ENCODE measurements at regions not wholly inside any gene's neighbourhood (a gene's known extent, or its start where the extent isn't known, plus 50 kb on each side); places are given as distances from the start of the nearest gene placed in this dataset.

DNA sequence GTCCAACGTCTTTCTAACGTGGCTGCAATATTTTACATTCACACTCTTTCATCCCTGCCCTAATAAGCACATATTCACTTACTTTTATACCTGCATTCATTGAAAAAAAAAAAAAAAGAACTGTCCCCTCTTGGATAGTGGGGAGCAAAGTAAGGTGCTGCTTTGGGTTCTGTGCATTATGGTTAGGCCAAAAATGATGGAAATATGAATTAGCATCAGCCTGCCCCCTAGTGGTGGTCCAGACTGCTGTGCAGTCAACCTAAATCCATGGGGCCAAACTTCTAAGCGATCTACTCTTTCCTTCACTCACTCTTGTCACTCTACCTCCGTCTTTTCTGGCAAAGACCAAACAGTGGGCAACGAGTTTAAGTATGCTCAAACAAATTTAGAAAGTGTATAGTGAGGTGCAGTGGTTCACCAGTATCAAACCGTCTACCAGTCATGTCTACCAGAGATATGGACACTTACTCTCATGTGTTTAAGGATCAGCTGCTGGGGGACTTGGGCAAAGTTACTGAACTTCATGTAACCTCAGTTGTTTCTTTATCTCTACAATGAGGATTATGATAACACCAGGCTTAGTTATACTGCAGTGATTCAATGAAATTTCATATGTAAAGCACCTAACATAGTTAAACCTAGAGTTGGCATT, 61.5 kb upstream of the GRM7 start:
- Histone ChIP-seq H3K27ac (ENCODE audit: low read depth in 1 of 2, low read length in 2 of 2) (no peak overlapping the region), H3K4me1 (ENCODE audit: control insufficient read depth in 1 of 2, insufficient read depth in 2 of 2, low read length in 2 of 2) (no peaks in the 10 kb centered on the region), H3K9me3 (replicated peaks in 1 of 2; ENCODE audit: control insufficient read depth in 1 of 2, insufficient read depth in 1 of 2, low read length in 2 of 2) (no peaks in the 10 kb centered on the region), H3K27me3 (ENCODE audit: control insufficient read depth in 2 of 2, insufficient read depth in 2 of 2, low read length in 2 of 2) (no peaks in the 10 kb centered on the region), H3K36me3 (replicated peaks in 1 of 2; ENCODE audit: control insufficient read depth in 1 of 2, insufficient read depth in 2 of 2, low read length in 2 of 2) (no peaks in the 10 kb centered on the region), H4K20me1 (ENCODE audit: insufficient read depth, low read length) (no peaks in the 10 kb centered on the region), H3K4me3 (replicated peaks in 1 of 3; ENCODE audit: low read depth in 2 of 3, low read length in 3 of 3) (no peak overlapping the region), H3K4me2 (replicated peaks; ENCODE audit: extremely low read depth, low read length, poor library complexity, severe bottlenecking) (no peak overlapping the region), H2AFZ (ENCODE audit: insufficient read depth, low read depth, low read length, poor library complexity, severe bottlenecking) (no peak overlapping the region), H3K79me2 (ENCODE audit: insufficient read depth, low read length) (no peaks in the 10 kb centered on the region), H3K9ac (ENCODE audit: insufficient read depth, low read length, poor library complexity, severe bottlenecking) (no peak overlapping the region)
- Mint-ChIP-seq H3K36me3 (no peaks in the 10 kb centered on the region), H3K27ac (no peak overlapping the region), H3K4me1 (no peaks in the 10 kb centered on the region), H3K9me3 (peaks cover 0 to 1% (median 0%) of the 10 kb centered on the region in 7 donors), H3K4me3 (no peak overlapping the region), H3K27me3 (ENCODE audit: low read depth in 3 of 3) (peaks cover 0 to 2% (median 0%) of the 10 kb centered on the region in 3 donors)
- TF ChIP-seq, protein P1, sequence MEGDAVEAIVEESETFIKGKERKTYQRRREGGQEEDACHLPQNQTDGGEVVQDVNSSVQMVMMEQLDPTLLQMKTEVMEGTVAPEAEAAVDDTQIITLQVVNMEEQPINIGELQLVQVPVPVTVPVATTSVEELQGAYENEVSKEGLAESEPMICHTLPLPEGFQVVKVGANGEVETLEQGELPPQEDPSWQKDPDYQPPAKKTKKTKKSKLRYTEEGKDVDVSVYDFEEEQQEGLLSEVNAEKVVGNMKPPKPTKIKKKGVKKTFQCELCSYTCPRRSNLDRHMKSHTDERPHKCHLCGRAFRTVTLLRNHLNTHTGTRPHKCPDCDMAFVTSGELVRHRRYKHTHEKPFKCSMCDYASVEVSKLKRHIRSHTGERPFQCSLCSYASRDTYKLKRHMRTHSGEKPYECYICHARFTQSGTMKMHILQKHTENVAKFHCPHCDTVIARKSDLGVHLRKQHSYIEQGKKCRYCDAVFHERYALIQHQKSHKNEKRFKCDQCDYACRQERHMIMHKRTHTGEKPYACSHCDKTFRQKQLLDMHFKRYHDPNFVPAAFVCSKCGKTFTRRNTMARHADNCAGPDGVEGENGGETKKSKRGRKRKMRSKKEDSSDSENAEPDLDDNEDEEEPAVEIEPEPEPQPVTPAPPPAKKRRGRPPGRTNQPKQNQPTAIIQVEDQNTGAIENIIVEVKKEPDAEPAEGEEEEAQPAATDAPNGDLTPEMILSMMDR (IDR thresholded peaks at IDR 0.05), result peak; percentile 79
- intact Hi-C loops (cut with micrococcal nuclease), result loop anchor here (5.0 to 10.0 kb wide), 4 partner anchors 585 to 1572 kb away; no protein-coding TSS in a partner anchor
- no CpG with 5 or more reads among the region's 6 CpGs for WGBS (ENCODE audit: insufficient coverage)
- peak; percentile 6 to 30 (median 23) for DNase-seq

DNA sequence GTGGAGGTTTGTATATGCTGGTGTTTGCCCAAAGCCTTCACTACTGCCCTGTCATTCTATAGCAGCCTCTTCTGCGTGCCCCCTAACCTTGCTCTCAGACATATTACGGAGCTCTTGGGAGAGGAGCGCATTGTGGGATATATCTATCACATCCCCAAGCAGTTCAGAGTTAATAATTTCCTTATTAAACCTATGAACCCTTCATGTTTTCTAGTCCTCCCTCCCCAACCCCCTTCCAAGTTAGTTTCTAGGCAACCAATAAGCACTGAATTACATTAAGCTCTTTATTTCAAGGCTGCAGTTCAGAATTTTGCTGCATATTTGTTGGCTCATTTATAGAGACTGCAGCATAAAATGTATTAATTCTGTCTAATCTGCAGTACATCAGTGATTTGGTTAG, 57.3 kb upstream of the GRM7 start:
- no peaks in the 10 kb centered on the region for H3K27me3 Mint-ChIP-seq (ENCODE audit: low read depth in 3 of 3)

More for the DNA sequence above, 57.3 kb upstream of the GRM7 start:
- Histone ChIP-seq H2AFZ (ENCODE audit: insufficient read depth, low read depth, low read length, poor library complexity, severe bottlenecking) (no peak overlapping the region), H3K79me2 (ENCODE audit: insufficient read depth, low read length) (no peaks in the 10 kb centered on the region), H3K9ac (ENCODE audit: insufficient read depth, low read length, poor library complexity, severe bottlenecking) (no peak overlapping the region), H3K9me3 (replicated peaks in 1 of 2; ENCODE audit: control insufficient read depth in 1 of 2, insufficient read depth in 1 of 2, low read length in 2 of 2) (no peaks in the 10 kb centered on the region), H3K27ac (ENCODE audit: low read depth in 1 of 2, low read length in 2 of 2) (no peak overlapping the region), H3K27me3 (ENCODE audit: control insufficient read depth in 2 of 2, insufficient read depth in 2 of 2, low read length in 2 of 2) (no peaks in the 10 kb centered on the region), H3K36me3 (replicated peaks in 1 of 2; ENCODE audit: control insufficient read depth in 1 of 2, insufficient read depth in 2 of 2, low read length in 2 of 2) (no peaks in the 10 kb centered on the region), H3K4me1 (ENCODE audit: control insufficient read depth in 1 of 2, insufficient read depth in 2 of 2, low read length in 2 of 2) (no peaks in the 10 kb centered on the region), H4K20me1 (ENCODE audit: insufficient read depth, low read length) (no peaks in the 10 kb centered on the region), H3K4me3 (replicated peaks in 1 of 3; ENCODE audit: low read depth in 2 of 3, low read length in 3 of 3) (no peak overlapping the region), H3K4me2 (replicated peaks; ENCODE audit: extremely low read depth, low read length, poor library complexity, severe bottlenecking) (no peak overlapping the region)
- H3K4me3 Mint-ChIP-seq, result no peak overlapping the region
- TF ChIP-seq, protein P1 (IDR thresholded peaks at IDR 0.05), result no peak
- intact Hi-C loops (cut with micrococcal nuclease), result no loop called here
- WGBS (ENCODE audit: insufficient coverage), result no CpG with 5 or more reads among the region's 3 CpGs
- H3K27ac Mint-ChIP-seq, result no peak overlapping the region
- peaks cover 0 to 4% (median 0%) of the 10 kb centered on the region in 7 donors for H3K9me3 Mint-ChIP-seq
- no peaks in the 10 kb centered on the region for H3K4me1 Mint-ChIP-seq
- no peaks in the 10 kb centered on the region for H3K36me3 Mint-ChIP-seq
- no peak for DNase-seq
